HEK293 (cell line): ENCODE measurements at regions not wholly inside any gene's neighbourhood (a gene's known extent, or its start where the extent isn't known, plus 50 kb on each side); places are given as distances from the start of the nearest gene placed in this dataset.

Source experiments
- CTCF ChIA-PET: fragments of 350-600 bp; formaldehyde crosslinking; extraction: SDS; loops from one replicate; lab custom pipeline; 2021; ENCODE audit warnings: antibody characterized with exemption; lab: Yijun Ruan, JAX
- POLR2A ChIA-PET: fragments of 300-600 bp; formaldehyde crosslinking; extraction: SDS; loops from one replicate; lab custom pipeline; 2020; ENCODE audit warnings: antibody characterized with exemption, inconsistent platforms; lab: Yijun Ruan, JAX
- H3K27ac ChIP-seq: fragments of 200-500 bp; sonication (Bioruptor generic); 2 replicates; pipeline ENCODE4 v1.5.1; 2014; ENCODE audit warnings: low read depth, low read length, control low read depth, inconsistent platforms; ENCODE audit errors: extremely low read depth
- H3K36me3 ChIP-seq, 2 experiments: fragments of 200-500 bp in 1 of 2; sonication (Bioruptor generic) in 1 of 2; 1 replicate in 1 of 2; 2 replicates in 1 of 2; pipeline ENCODE4 v1.5.1; 2014 to 2017; ENCODE audit warnings: inconsistent platforms in 2 of 2, low read length in 2 of 2; ENCODE audit not compliant: control insufficient read depth in 2 of 2, insufficient read depth in 1 of 2
- H3K4me1 ChIP-seq: fragments of 200-500 bp; sonication (Bioruptor generic); 2 replicates; pipeline ENCODE4 v1.5.1; 2014; ENCODE audit warnings: mild to moderate bottlenecking, low read length, inconsistent platforms; ENCODE audit not compliant: control insufficient read depth, insufficient read depth
- H3K4me3 ChIP-seq: 2 replicates; pipeline ENCODE4 v1.5.1; 2011; ENCODE audit warnings: low read depth, mild to moderate bottlenecking, control low read depth, low read length, moderate library complexity
- H3K9me3 ChIP-seq: fragments of 200-500 bp; sonication (Bioruptor generic); 2 replicates; pipeline ENCODE4 v1.5.1; 2014; ENCODE audit warnings: low read depth, low read length, inconsistent platforms; ENCODE audit not compliant: control insufficient read depth, insufficient read depth
- ATF2 ChIP-seq: fragments of 450-650 bp; formaldehyde crosslinking; IDR thresholded peaks from 2 replicates; pipeline ENCODE4 v1.5.1; 2016; ENCODE audit warnings: missing biosample characterization, missing genetic modification characterization, low read depth
- BCL11A ChIP-seq: fragments of 450-650 bp; formaldehyde crosslinking; IDR thresholded peaks from 2 replicates; pipeline ENCODE4 v1.5.1; 2016; ENCODE audit warnings: low read depth, missing biosample characterization, missing genetic modification characterization
- GFI1B ChIP-seq: fragments of 450-650 bp; formaldehyde crosslinking; IDR thresholded peaks from 2 replicates; pipeline ENCODE4 v1.5.1; 2016; ENCODE audit warnings: missing biosample characterization, missing genetic modification characterization
- PRDM1 ChIP-seq: fragments of 450-650 bp; formaldehyde crosslinking; IDR thresholded peaks from 2 replicates; pipeline ENCODE4; 2016; ENCODE audit warnings: missing biosample characterization, missing genetic modification characterization
- SCRT1 ChIP-seq: fragments of 450-650 bp; formaldehyde crosslinking; IDR thresholded peaks from 2 replicates; pipeline ENCODE4 v1.5.1; 2016; ENCODE audit warnings: missing biosample characterization, missing genetic modification characterization, borderline replicate concordance
- ZBTB17 ChIP-seq: fragments of 450-650 bp; formaldehyde crosslinking; IDR thresholded peaks from 2 replicates; pipeline ENCODE4 v1.5.1; 2016; ENCODE audit warnings: missing biosample characterization, missing genetic modification characterization
- ZFP3 ChIP-seq: fragments of 450-650 bp; formaldehyde crosslinking; IDR thresholded peaks from 2 replicates; pipeline ENCODE4 v1.5.1; 2016; ENCODE audit warnings: low read depth, missing biosample characterization, missing genetic modification characterization
- ZNF138 ChIP-seq: fragments of 450-650 bp; formaldehyde crosslinking; IDR thresholded peaks from 2 replicates; pipeline ENCODE4 v1.5.1; 2016; ENCODE audit warnings: missing biosample characterization, missing genetic modification characterization, borderline replicate concordance
- ZNF302 ChIP-seq: fragments of 450-650 bp; formaldehyde crosslinking; IDR thresholded peaks from 2 replicates; pipeline ENCODE4 v1.5.1; 2016; ENCODE audit warnings: missing biosample characterization, missing genetic modification characterization, low read depth
- ZNF416 ChIP-seq: fragments of 450-650 bp; formaldehyde crosslinking; IDR thresholded peaks from 2 replicates; pipeline ENCODE4 v1.5.1; 2016; ENCODE audit warnings: missing biosample characterization, missing genetic modification characterization
- ZNF521 ChIP-seq: fragments of 450-650 bp; formaldehyde crosslinking; IDR thresholded peaks from 2 replicates; pipeline ENCODE4 v1.5.1; 2017; ENCODE audit warnings: missing biosample characterization, mild to moderate bottlenecking, missing genetic modification characterization
- ZNF629 ChIP-seq: fragments of 450-650 bp; formaldehyde crosslinking; IDR thresholded peaks from 2 replicates; pipeline ENCODE4 v1.5.1; 2017; ENCODE audit warnings: missing biosample characterization, missing genetic modification characterization
- ZNF704 ChIP-seq: fragments of 450-650 bp; formaldehyde crosslinking; IDR thresholded peaks from 2 replicates; pipeline ENCODE4 v1.5.1; 2016; ENCODE audit warnings: missing biosample characterization, missing genetic modification characterization
- ZNF76 ChIP-seq: fragments of 450-650 bp; formaldehyde crosslinking; IDR thresholded peaks from 2 replicates; pipeline ENCODE4; 2016; ENCODE audit warnings: low read depth, missing biosample characterization, missing genetic modification characterization, borderline replicate concordance
- ZNF785 ChIP-seq: fragments of 450-650 bp; formaldehyde crosslinking; IDR thresholded peaks from 2 replicates; pipeline ENCODE4 v1.5.1; 2016; ENCODE audit warnings: missing biosample characterization, missing genetic modification characterization
- ZSCAN16 ChIP-seq: fragments of 450-650 bp; formaldehyde crosslinking; IDR thresholded peaks from 2 replicates; pipeline ENCODE4 v1.5.1; 2016; ENCODE audit warnings: missing biosample characterization, missing genetic modification characterization
- TF ChIP-seq, protein P1 (sequence below): fragments of 450-650 bp; formaldehyde crosslinking; IDR thresholded peaks from 2 replicates; pipeline ENCODE4 v1.5.1; 2016; ENCODE audit warnings: missing biosample characterization, missing genetic modification characterization
- TF ChIP-seq, protein P2 (sequence below): fragments of 450-650 bp; formaldehyde crosslinking; IDR thresholded peaks from 2 replicates; pipeline ENCODE4 v1.5.1; 2017; ENCODE audit warnings: missing biosample characterization, missing genetic modification characterization
- TF ChIP-seq, protein P3 (sequence below): fragments of 450-650 bp; formaldehyde crosslinking; IDR thresholded peaks from 2 replicates; pipeline ENCODE4 v1.5.1; 2016; ENCODE audit warnings: missing biosample characterization, missing genetic modification characterization

- TF ChIP-seq, protein P1, sequence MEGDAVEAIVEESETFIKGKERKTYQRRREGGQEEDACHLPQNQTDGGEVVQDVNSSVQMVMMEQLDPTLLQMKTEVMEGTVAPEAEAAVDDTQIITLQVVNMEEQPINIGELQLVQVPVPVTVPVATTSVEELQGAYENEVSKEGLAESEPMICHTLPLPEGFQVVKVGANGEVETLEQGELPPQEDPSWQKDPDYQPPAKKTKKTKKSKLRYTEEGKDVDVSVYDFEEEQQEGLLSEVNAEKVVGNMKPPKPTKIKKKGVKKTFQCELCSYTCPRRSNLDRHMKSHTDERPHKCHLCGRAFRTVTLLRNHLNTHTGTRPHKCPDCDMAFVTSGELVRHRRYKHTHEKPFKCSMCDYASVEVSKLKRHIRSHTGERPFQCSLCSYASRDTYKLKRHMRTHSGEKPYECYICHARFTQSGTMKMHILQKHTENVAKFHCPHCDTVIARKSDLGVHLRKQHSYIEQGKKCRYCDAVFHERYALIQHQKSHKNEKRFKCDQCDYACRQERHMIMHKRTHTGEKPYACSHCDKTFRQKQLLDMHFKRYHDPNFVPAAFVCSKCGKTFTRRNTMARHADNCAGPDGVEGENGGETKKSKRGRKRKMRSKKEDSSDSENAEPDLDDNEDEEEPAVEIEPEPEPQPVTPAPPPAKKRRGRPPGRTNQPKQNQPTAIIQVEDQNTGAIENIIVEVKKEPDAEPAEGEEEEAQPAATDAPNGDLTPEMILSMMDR (tag by site-specific recombination): no peak
Observed at GRCh38 chr12:18906395-18906794, 168.5 kb downstream of the CAPZA3 start (continued).

GRCh38 chr12:18907127-18907526 is 169.2 kb downstream of the CAPZA3 start:
- ChIA-PET POLR2A (no interaction called here), CTCF (no interaction called here)

DNA sequence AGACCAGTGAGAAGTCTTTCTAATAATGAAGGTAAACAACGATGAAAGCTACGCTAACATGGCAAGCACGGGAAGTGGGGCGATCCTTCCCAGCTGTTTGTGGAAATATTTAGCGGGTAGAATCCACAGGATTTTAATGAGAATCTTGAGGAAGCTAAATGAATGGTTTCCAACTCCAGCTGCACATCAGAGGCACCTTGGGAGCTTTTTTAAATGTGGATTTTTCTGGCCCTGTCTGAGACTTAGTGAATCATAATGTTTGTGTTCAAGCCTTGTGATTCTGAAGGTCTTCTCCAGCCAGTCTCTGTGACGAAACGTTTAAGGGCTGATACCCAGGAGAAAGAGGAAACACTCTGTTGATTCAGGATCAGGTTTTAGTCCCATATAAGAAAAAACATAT is 169.8 kb downstream of the CAPZA3 start:
- Histone ChIP-seq H3K4me3 (no peak overlapping the region), H3K36me3 (no peaks in the 10 kb centered on the region), H3K27ac (no peak overlapping the region), H3K4me1 (no peaks in the 10 kb centered on the region), H3K9me3 (no peaks in the 10 kb centered on the region)
- ChIA-PET CTCF (interaction anchor here (0.8 kb wide), 1 partner anchor 10 kb away, joined by 3 read pairs; no protein-coding TSS in a partner anchor), POLR2A (no interaction called here)
- TF ChIP-seq PRDM1: no peak
- TF ChIP-seq ZNF138 (tag by site-specific recombination): no peak
- no peak for TF ChIP-seq SCRT1 (tag by site-specific recombination)
- no peak for TF ChIP-seq ZBTB17 (tag by site-specific recombination)
- TF ChIP-seq, protein P2, sequence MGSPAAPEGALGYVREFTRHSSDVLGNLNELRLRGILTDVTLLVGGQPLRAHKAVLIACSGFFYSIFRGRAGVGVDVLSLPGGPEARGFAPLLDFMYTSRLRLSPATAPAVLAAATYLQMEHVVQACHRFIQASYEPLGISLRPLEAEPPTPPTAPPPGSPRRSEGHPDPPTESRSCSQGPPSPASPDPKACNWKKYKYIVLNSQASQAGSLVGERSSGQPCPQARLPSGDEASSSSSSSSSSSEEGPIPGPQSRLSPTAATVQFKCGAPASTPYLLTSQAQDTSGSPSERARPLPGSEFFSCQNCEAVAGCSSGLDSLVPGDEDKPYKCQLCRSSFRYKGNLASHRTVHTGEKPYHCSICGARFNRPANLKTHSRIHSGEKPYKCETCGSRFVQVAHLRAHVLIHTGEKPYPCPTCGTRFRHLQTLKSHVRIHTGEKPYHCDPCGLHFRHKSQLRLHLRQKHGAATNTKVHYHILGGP (tag by site-specific recombination): no peak
- TF ChIP-seq, protein P3, sequence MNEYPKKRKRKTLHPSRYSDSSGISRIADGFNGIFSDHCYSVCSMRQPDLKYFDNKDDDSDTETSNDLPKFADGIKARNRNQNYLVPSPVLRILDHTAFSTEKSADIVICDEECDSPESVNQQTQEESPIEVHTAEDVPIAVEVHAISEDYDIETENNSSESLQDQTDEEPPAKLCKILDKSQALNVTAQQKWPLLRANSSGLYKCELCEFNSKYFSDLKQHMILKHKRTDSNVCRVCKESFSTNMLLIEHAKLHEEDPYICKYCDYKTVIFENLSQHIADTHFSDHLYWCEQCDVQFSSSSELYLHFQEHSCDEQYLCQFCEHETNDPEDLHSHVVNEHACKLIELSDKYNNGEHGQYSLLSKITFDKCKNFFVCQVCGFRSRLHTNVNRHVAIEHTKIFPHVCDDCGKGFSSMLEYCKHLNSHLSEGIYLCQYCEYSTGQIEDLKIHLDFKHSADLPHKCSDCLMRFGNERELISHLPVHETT (tag by site-specific recombination): no peak
- no peak for TF ChIP-seq ZFP3 (tag by site-specific recombination)
- no peak for TF ChIP-seq ZNF629 (tag by site-specific recombination)
- TF ChIP-seq ZNF704 (tag by site-specific recombination): no peak
- TF ChIP-seq ZNF76 (tag by site-specific recombination): no peak
- TF ChIP-seq ZNF416: no peak
- no peak for TF ChIP-seq ZNF521
- TF ChIP-seq ZSCAN16: no peak
- no peak for TF ChIP-seq ATF2 (tag by site-specific recombination)
- no peak for TF ChIP-seq ZNF302
- no peak for TF ChIP-seq BCL11A (tag by site-specific recombination)

More at GRCh38 chr12:18907127-18907526, 169.2 kb downstream of the CAPZA3 start:
- Histone ChIP-seq H3K9me3 (no peaks in the 10 kb centered on the region), H3K36me3 (no peaks in the 10 kb centered on the region), H3K27ac (no peak overlapping the region), H3K4me1 (no peaks in the 10 kb centered on the region), H3K4me3 (no peak overlapping the region)
- TF ChIP-seq ZNF785 (tag by site-specific recombination) (no peak), GFI1B (tag by site-specific recombination) (no peak)
